Activated CD4-positive, alpha-beta T cell treated with anti-CD3 and anti-CD28 coated beads for 36 hours (primary cell): ENCODE measurements at regions not wholly inside any gene's neighbourhood (a gene's known extent, or its start where the extent isn't known, plus 50 kb on each side); places are given as distances from the start of the nearest gene placed in this dataset.

Source experiments
- ATAC-seq: fragments of 200-7000 bp; cut with Tn5 transposase; one replicate; pipeline ENCODE4 v1.10.0; 2021; ENCODE audit warnings: mild to moderate bottlenecking, moderate library complexity
- CTCF ChIA-PET: fragments of 350-600 bp; sonication (Branson Sonifier 250); formaldehyde crosslinking; loops from one replicate; lab custom pipeline; 2021; ENCODE audit warnings: antibody characterized with exemption; lab: Charles Lee
- POLR2A ChIA-PET: fragments of 350-600 bp; sonication (Branson Sonifier 250); formaldehyde crosslinking; loops from one replicate; lab custom pipeline; 2021; ENCODE audit warnings: antibody characterized with exemption, inconsistent platforms; lab: Charles Lee
- DNase-seq: peaks from one replicate; pipeline ENCODE4 v3.0.0-alpha.2; 2020
- H3K27ac Mint-ChIP-seq: one replicate; pipeline ENCODE4 v1.8.0; 2021; ENCODE audit warnings: mixed read lengths
- H3K27me3 Mint-ChIP-seq: one replicate; pipeline ENCODE4 v1.8.0; 2021; ENCODE audit warnings: mixed read lengths
- H3K36me3 Mint-ChIP-seq: one replicate; pipeline ENCODE4 v1.8.0; 2021; ENCODE audit warnings: low read depth, mixed read lengths
- H3K4me1 Mint-ChIP-seq: one replicate; pipeline ENCODE4 v1.8.0; 2021; ENCODE audit warnings: mixed read lengths
- H3K4me3 Mint-ChIP-seq: one replicate; pipeline ENCODE4 v1.8.0; 2021; ENCODE audit warnings: mild to moderate bottlenecking, moderate library complexity, mixed read lengths
- H3K9me3 Mint-ChIP-seq: one replicate; pipeline ENCODE4 v1.8.0; 2021; ENCODE audit warnings: low read depth, mixed read lengths
- intact Hi-C, 2 experiments: fragments of 100-400 bp; cut with DNase I in 1 of 2; cut with micrococcal nuclease in 1 of 2; formaldehyde crosslinking; loops; one replicate each; pipeline versions ENCODE4 v1.14.2 to v1.15.1; 2022 to 2024; cut with DNase I, micrococcal nuclease

DNA sequence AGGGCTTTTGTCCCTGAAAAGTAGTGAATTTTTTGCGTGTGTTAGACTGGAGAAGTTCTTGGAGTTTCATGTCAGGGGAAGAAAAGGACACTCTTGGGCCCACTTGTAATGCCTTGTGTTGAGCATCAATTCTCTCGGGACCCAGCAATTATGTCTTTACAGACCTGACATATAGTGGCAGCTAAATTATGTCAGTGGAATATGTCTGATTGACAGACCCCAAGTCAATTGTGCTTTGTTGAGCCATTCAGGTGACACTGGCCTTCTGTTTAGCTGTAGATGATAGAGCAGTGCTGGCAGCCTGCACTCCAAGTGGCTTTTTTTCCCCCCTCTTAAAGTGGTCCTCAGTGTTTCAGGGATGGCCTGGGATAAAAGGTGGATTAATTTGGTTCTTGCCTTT, 112.1 kb upstream of the AGBL1 start:
- CTCF ChIA-PET, result interaction anchor here (0.6 to 1.6 kb wide), 2 partner anchors 15 to 181 kb away, joined by 3 read pairs; no protein-coding TSS in a partner anchor

DNA sequence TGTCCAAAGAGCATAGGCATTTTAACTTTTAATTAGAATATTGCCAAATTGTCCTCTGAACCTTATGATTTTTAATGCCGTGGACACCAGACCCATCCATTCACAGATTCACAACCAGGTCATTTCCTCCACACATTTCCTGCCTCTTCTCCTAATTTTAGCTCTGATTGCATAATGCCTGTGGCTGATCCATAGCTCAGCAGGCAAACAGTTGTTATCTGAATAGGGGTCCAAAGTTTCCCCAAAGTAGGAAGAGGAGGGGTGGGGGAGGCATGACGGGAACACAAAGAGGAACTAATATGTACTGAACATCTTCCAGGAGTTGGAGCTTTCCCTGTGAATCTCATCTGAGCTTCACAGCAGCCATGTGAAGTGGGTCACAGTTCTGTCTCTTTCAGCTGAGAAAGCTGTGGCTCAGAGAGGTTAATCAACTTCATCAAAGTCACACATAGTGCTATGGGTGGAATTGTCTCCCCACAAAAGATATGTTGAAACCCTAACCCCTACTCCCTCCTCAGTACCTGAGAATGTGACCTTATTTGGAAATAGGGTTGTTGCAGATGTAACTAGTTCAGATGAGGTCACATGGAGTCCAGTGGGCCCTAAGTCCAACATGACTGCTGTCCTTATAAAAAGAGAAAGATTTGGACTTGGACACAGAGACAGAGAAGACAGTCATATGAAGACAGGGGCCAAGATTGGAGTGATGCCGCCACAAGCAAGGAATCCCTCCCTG, 106.7 kb upstream of the AGBL1 start:
- peaks cover 3% of the 10 kb centered on the region for H3K9me3 Mint-ChIP-seq
- intact Hi-C loops, result no loop called here
- ChIA-PET POLR2A (no interaction called here), CTCF (interaction anchor here (0.7 kb wide), 1 partner anchor 87 kb away, joined by 4 read pairs; no protein-coding TSS in a partner anchor)
- DNase-seq (no peak), ATAC-seq (no peak)
- no peak overlapping the region for H3K4me3 Mint-ChIP-seq
- H3K27me3 Mint-ChIP-seq, result peaks cover 2% of the 10 kb centered on the region
- no peaks in the 10 kb centered on the region for H3K4me1 Mint-ChIP-seq
- H3K27ac Mint-ChIP-seq, result no peak overlapping the region
- H3K36me3 Mint-ChIP-seq, result no peaks in the 10 kb centered on the region

More for the DNA sequence above, 112.1 kb upstream of the AGBL1 start:
- Mint-ChIP-seq H3K27ac (no peak overlapping the region), H3K4me1 (peaks cover 2% of the 10 kb centered on the region), H3K4me3 (no peak overlapping the region), H3K9me3 (no peaks in the 10 kb centered on the region), H3K27me3 (peaks cover 9% of the 10 kb centered on the region), H3K36me3 (no peaks in the 10 kb centered on the region)
- intact Hi-C loops, result no loop called here
- ATAC-seq (no peak), DNase-seq (no peak)
- POLR2A ChIA-PET, result no interaction called here

DNA sequence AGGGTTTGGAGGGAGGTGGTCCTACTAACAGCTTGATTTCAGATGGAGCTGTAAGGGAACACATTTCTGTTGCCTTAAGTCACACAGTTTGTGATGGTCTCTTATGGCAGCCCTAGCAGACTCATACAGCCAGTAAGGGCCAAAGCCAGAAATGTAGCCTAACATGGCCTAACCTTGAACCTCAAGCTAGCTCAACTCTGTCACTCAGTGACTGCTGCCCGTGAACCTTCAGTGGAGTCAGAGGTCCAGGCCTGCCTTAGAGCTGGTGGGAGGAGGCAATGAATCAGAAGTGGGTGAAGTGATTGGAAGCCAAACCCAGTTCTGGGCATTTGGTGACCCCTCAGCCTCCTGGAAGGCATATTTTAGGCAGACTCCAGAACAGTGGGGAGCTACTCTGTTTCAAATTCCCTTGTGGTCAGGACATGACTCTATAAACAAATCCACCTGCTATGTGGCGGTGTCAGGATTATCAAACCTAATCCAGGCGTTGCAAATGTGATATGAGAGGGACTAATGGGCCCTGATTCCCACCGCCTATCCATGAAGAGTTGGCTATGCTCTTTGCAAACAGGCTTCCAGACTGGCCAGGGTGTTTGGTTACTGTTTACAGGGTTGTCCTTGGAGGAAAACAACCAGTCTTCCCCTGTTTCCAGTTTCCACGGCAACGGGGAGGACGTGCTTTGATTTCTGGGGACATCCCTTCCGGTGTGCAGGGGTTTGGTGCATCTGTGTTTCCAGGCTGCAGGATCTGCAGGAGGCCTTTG, 105.9 kb upstream of the AGBL1 start:
- intact Hi-C loops, result no loop called here
- POLR2A ChIA-PET, result no interaction called here
- H3K27me3 Mint-ChIP-seq, result peaks cover 2% of the 10 kb centered on the region
- no peak for DNase-seq
- no peaks in the 10 kb centered on the region for H3K4me1 Mint-ChIP-seq
- H3K4me3 Mint-ChIP-seq, result no peak overlapping the region
- CTCF ChIA-PET, result interaction anchor here (0.7 kb wide), 1 partner anchor 86 kb away, joined by 4 read pairs; no protein-coding TSS in a partner anchor
- H3K27ac Mint-ChIP-seq, result no peak overlapping the region
- H3K9me3 Mint-ChIP-seq, result peaks cover 3% of the 10 kb centered on the region
- no peaks in the 10 kb centered on the region for H3K36me3 Mint-ChIP-seq
- ATAC-seq, result no peak

DNA sequence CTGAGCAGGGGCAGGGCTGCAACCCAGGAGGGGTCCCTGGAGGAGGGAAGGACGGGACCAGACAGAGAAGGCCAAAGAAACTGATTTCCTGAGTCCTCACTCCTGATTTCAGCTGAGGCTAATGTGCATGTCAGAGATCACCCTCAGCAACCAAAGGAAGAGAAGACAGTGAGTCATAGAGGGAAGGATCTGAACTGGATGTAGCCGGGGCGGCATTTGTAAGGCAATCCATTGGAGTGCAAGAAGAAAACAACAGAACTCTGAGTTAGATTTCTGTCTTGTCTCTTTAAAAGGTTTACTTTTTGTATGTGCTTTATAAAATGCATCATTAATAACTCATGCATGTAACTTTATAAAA, 105.3 kb upstream of the AGBL1 start:
- Mint-ChIP-seq H3K9me3 (peaks cover 3% of the 10 kb centered on the region), H3K27me3 (peaks cover 5% of the 10 kb centered on the region), H3K36me3 (no peaks in the 10 kb centered on the region), H3K27ac (no peak overlapping the region), H3K4me3 (no peak overlapping the region), H3K4me1 (no peaks in the 10 kb centered on the region)
- DNase-seq, result no peak
- intact Hi-C loops, result no loop called here
- ChIA-PET POLR2A (no interaction called here), CTCF (no interaction called here)
- no peak for ATAC-seq

DNA sequence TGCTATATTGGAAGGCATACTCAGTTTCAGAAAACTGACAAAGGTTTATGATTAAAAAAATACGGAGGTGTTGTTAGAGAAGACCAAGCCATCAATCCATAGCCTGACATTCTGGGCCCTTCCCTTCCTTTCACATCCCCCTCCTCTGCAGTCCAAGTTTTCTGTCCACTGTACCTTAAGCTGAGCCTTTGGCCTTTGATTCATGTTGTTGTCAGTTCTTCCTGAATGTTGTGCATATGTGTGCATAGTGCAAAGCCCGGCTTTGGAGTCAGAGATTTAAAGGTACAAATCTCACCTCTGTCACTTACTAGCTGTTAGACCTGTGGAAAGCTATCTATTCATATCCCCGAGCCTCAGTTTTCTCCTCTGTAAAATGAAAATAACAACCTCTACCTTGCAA, 104.9 kb upstream of the AGBL1 start:
- no peak for DNase-seq
- H3K36me3 Mint-ChIP-seq, result no peaks in the 10 kb centered on the region
- CTCF ChIA-PET, result no interaction called here

DNA sequence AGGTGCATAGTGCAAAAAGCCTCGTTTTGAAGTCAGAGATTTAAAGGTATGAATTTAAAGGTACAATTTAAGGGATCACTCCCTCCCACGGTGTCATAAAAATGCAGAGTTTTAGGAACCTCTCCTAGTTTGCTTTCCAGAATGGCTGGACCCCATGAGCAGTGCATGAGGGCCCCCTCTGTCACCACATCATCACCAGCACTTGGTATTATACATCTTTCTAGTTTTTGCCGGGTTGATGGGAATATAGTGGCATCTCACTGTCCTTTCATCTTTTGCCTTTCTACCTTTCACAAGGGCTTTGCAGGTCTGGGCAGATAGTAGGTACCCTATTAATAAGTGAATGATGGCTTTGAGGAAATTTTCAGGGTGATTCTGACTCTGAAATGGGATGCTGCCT, 103.6 kb upstream of the AGBL1 start:
- no peak for ATAC-seq
- ChIA-PET CTCF (no interaction called here), POLR2A (no interaction called here)
- DNase-seq, result no peak
- peaks cover 3% of the 10 kb centered on the region for H3K9me3 Mint-ChIP-seq
- H3K36me3 Mint-ChIP-seq, result no peaks in the 10 kb centered on the region
- no peak overlapping the region for H3K4me3 Mint-ChIP-seq
- H3K27ac Mint-ChIP-seq, result no peak overlapping the region
- H3K4me1 Mint-ChIP-seq, result no peaks in the 10 kb centered on the region
- intact Hi-C loops, result no loop called here
- peaks cover 9% of the 10 kb centered on the region for H3K27me3 Mint-ChIP-seq

More for the DNA sequence above, 104.9 kb upstream of the AGBL1 start:
- Mint-ChIP-seq H3K4me1 (no peaks in the 10 kb centered on the region), H3K27me3 (peaks cover 9% of the 10 kb centered on the region), H3K27ac (no peak overlapping the region), H3K4me3 (no peak overlapping the region), H3K9me3 (peaks cover 3% of the 10 kb centered on the region)
- POLR2A ChIA-PET, result no interaction called here
- no peak for ATAC-seq
- intact Hi-C loops, result no loop called here

DNA sequence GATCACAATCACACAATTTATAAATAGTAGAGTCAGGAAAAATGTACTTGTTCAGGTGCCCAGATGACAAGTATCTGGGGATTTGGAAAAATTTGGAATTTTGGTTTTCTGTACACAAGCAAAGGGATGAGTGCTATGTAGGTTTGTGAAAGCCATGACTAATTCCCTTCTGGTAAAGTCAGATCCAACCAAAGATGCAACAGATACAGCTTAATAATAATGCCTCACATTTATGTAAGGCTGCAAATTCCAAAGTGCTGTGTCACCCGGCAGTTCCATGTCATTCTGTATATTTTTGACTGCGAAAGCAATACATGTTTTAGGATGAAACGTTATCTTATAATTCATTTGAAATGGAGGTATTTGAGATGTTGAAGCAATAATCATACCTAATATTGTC, 102.7 kb upstream of the AGBL1 start:
- intact Hi-C loops, result no loop called here
- H3K9me3 Mint-ChIP-seq, result peaks cover 3% of the 10 kb centered on the region
- no peak for ATAC-seq
- H3K36me3 Mint-ChIP-seq, result no peaks in the 10 kb centered on the region
- H3K27ac Mint-ChIP-seq, result no peak overlapping the region
- H3K4me1 Mint-ChIP-seq, result no peaks in the 10 kb centered on the region
- H3K27me3 Mint-ChIP-seq, result peaks cover 9% of the 10 kb centered on the region
- CTCF ChIA-PET, result no interaction called here
- POLR2A ChIA-PET, result no interaction called here
- H3K4me3 Mint-ChIP-seq, result no peak overlapping the region
- DNase-seq, result no peak

DNA sequence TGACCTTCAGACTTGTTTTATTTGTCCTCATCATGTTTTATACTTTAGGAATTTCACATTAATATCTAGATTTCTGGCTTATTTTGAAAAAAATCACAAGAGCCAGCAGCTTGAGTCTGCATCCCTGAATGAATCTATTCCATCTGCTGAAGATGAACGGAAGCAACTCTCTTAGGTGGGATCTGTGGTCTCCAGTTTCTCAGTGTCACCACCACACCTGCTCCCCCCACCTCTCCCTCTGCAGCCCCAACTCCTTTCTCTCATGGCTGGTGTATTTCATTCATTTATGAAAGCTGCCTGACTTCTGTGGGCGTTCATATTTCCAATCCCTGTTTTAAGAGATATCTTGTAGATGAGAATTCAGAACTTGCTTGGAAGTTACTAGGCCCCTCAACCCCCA, 102.1 kb upstream of the AGBL1 start:
- H3K27me3 Mint-ChIP-seq, result peaks cover 9% of the 10 kb centered on the region
- ChIA-PET POLR2A (no interaction called here), CTCF (no interaction called here)
- H3K4me1 Mint-ChIP-seq, result no peaks in the 10 kb centered on the region
- no peak overlapping the region for H3K27ac Mint-ChIP-seq
- intact Hi-C loops, result no loop called here
- DNase-seq (no peak), ATAC-seq (no peak)
- peaks cover 6% of the 10 kb centered on the region for H3K9me3 Mint-ChIP-seq
- no peaks in the 10 kb centered on the region for H3K36me3 Mint-ChIP-seq
- H3K4me3 Mint-ChIP-seq, result no peak overlapping the region

DNA sequence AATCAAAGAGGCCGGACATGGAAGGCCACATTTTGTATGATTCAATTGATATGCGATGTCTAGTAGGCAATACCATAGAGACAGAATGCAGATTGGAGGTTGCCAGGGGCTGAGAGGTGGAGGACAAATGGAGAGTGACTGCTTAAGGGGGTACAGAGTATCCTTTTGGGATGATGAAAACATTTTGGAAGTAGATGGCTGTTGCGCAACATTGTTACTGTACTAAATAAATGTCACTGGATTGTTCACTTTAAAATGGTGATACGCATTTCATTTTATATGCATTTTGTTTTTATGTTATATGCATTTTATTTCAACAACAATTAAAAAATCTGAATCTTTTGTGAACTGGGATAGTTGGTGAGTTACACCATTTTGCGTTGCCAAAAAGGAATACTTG, 99.7 kb upstream of the AGBL1 start:
- DNase-seq (no peak), ATAC-seq (no peak)
- Mint-ChIP-seq H3K27ac (no peak overlapping the region), H3K4me1 (no peaks in the 10 kb centered on the region), H3K36me3 (no peaks in the 10 kb centered on the region), H3K27me3 (peaks cover 9% of the 10 kb centered on the region), H3K9me3 (peaks cover 6% of the 10 kb centered on the region), H3K4me3 (no peak overlapping the region)
- intact Hi-C loops, result no loop called here
- ChIA-PET POLR2A (no interaction called here), CTCF (no interaction called here)

DNA sequence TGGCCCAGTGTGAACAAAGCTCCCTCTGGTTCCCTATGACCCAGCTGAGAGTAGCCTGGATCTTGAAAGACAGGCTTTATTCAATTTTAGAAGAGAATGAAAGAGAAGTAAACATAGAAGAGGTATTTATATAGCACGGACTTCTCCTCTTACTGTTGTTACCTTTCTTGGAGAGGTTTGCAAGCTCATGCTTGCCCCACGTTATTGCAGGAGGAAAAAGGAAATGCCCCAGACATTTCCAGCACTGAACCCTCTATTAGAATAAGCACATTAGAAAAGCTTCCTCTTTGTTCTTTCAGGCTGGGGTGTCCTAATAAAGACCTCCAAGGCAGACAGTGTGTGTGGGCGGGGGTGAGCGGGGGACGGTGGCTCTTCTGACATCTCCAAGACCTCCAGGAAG, 98.7 kb upstream of the AGBL1 start:
- Mint-ChIP-seq H3K4me1 (no peaks in the 10 kb centered on the region), H3K9me3 (peaks cover 3% of the 10 kb centered on the region), H3K4me3 (no peak overlapping the region), H3K36me3 (no peaks in the 10 kb centered on the region), H3K27ac (no peak overlapping the region), H3K27me3 (peaks cover 9% of the 10 kb centered on the region)
- ATAC-seq (no peak), DNase-seq (no peak)
- POLR2A ChIA-PET, result interaction anchor here (0.6 kb wide), 1 partner anchor 1847 kb away, joined by 3 read pairs; no protein-coding TSS in a partner anchor
- CTCF ChIA-PET, result no interaction called here
- intact Hi-C loops, result no loop called here

DNA sequence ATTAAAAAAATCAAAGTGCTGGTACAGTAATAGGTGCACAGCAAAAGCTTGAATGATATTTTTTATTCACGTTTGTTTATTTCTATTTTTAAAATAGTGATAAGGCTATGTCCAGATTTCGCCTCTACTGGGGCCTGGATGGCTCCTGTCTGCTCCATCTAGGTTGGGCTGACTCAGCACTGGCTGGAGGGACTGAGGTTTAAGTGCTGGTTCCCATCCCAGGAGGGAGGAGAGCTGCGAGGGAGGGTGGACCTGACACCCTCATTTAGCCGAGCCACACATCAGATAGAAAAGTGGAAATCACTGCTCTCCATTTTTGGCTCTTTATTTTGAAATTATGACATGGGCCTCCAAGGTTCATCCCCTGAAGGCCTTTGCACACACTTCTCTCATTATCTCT, 95.4 kb upstream of the AGBL1 start:
- Mint-ChIP-seq H3K4me1 (no peaks in the 10 kb centered on the region), H3K36me3 (no peaks in the 10 kb centered on the region), H3K27me3 (peaks cover 7% of the 10 kb centered on the region), H3K9me3 (peaks cover 3% of the 10 kb centered on the region), H3K27ac (no peak overlapping the region), H3K4me3 (no peak overlapping the region)
- no peak for ATAC-seq
- ChIA-PET POLR2A (no interaction called here), CTCF (no interaction called here)
- no peak for DNase-seq
- intact Hi-C loops, result no loop called here

DNA sequence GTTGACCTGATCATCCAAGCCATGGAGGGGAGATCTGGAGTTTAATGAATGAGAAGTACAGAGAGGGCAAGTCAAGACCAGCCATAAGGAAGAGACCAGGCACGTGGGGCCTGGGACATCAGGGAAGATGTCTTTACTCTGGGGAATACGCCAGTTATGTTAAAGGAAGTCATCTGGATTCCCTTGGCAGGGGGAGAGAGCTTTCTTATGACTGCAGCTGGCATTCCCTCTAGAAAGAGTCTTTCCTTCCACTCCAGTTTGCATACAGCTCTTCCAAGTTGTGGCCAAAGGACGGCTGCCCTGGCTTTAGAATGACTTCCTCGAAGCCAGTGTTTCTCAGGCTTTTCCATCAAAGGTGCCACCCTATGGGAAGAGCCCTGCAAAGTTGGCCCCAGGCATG, 93.6 kb upstream of the AGBL1 start:
- intact Hi-C loops, result no loop called here
- H3K9me3 Mint-ChIP-seq, result peaks cover 3% of the 10 kb centered on the region
- H3K36me3 Mint-ChIP-seq, result no peaks in the 10 kb centered on the region
- H3K27ac Mint-ChIP-seq, result no peak overlapping the region
- no peak overlapping the region for H3K4me3 Mint-ChIP-seq
- POLR2A ChIA-PET, result no interaction called here
- H3K27me3 Mint-ChIP-seq, result no peaks in the 10 kb centered on the region
- ATAC-seq (no peak), DNase-seq (no peak)
- CTCF ChIA-PET, result no interaction called here
- H3K4me1 Mint-ChIP-seq, result no peaks in the 10 kb centered on the region
